H1 (cell line): ENCODE measurements at regions not wholly inside any gene's neighbourhood (a gene's known extent, or its start where the extent isn't known, plus 50 kb on each side); places are given as distances from the start of the nearest gene placed in this dataset.

ENCODE experiments used
- ASH2L ChIP-seq: fragments of 200-600, 300-600 bp; sonication (generic); IDR thresholded peaks from one replicate; pipeline ENCODE4 v1.7.1; 2017; ENCODE audit warnings: low read length
- ATF2 ChIP-seq: IDR thresholded peaks from 2 replicates; pipeline ENCODE4 v1.6.1; 2012; ENCODE audit warnings: low read length, inconsistent platforms
- ATF3 ChIP-seq: IDR thresholded peaks from 2 replicates; pipeline ENCODE4 v1.6.1; 2011; ENCODE audit warnings: low read depth, mild to moderate bottlenecking, low read length; ENCODE audit not compliant: insufficient read depth
- CTBP2 ChIP-seq: IDR thresholded peaks from 2 replicates; pipeline ENCODE4 v1.7.0; 2011; ENCODE audit warnings: borderline replicate concordance, mild to moderate bottlenecking, moderate library complexity, mixed read lengths, low read length; ENCODE audit not compliant: insufficient read depth, insufficient read length
- EP300 ChIP-seq, 2 experiments: IDR thresholded peaks; 1 replicate in 1 of 2; 2 replicates in 1 of 2; pipeline ENCODE4 v1.6.1; 2011 to 2012; ENCODE audit warnings: low read depth in 2 of 2, low read length in 2 of 2, mild to moderate bottlenecking in 2 of 2, borderline replicate concordance in 1 of 2, inconsistent platforms in 1 of 2, moderate library complexity in 1 of 2
- HDAC2 ChIP-seq, 2 experiments: fragments of 300-600 bp in 1 of 2; sonication (generic) in 1 of 2; IDR thresholded peaks; 2 replicates each; pipeline ENCODE4 v1.6.1; 2011 to 2012; ENCODE audit warnings: low read depth in 2 of 2, low read length in 2 of 2, mild to moderate bottlenecking in 2 of 2, moderate library complexity in 2 of 2, borderline replicate concordance in 1 of 2, inconsistent platforms in 1 of 2
- JUN ChIP-seq: IDR thresholded peaks from 2 replicates; pipeline ENCODE4 v1.6.1; 2011; ENCODE audit warnings: low read depth, mild to moderate bottlenecking, improper control_type of control experiment, low read length
- MAX ChIP-seq: IDR thresholded peaks from 2 replicates; pipeline ENCODE4 v1.6.1; 2012; ENCODE audit warnings: inconsistent platforms
- PHF8 ChIP-seq: fragments of 200-600 bp; sonication (generic); conservative IDR thresholded peaks from 2 replicates; pipeline ENCODE4 v1.7.1; 2012; ENCODE audit warnings: low read depth, mild to moderate bottlenecking, inconsistent platforms, low read length, moderate library complexity
- POLR2A ChIP-seq, 2 experiments: IDR thresholded peaks; 1 replicate in 1 of 2; 2 replicates in 1 of 2; pipeline ENCODE4 v1.6.1; 2011; ENCODE audit warnings: low read depth in 2 of 2, low read length in 2 of 2, mild to moderate bottlenecking in 2 of 2; ENCODE audit errors: control extremely low read depth in 1 of 2
- RAD21 ChIP-seq, 2 experiments: IDR thresholded peaks in 1 of 2; conservative IDR thresholded peaks in 1 of 2; 2 replicates each; pipeline ENCODE4 v1.6.1; 2011; ENCODE audit warnings: low read depth in 2 of 2, low read length in 2 of 2, improper control_type of control experiment in 1 of 2, inconsistent platforms in 1 of 2, mild to moderate bottlenecking in 1 of 2, moderate library complexity in 1 of 2
- RBBP5 ChIP-seq: IDR thresholded peaks from 2 replicates; pipeline ENCODE4 v1.7.1; 2012; ENCODE audit warnings: low read depth, mild to moderate bottlenecking, inconsistent platforms, low read length, moderate library complexity, borderline replicate concordance
- TCF12 ChIP-seq: IDR thresholded peaks from 2 replicates; pipeline ENCODE4 v1.6.1; 2011; ENCODE audit warnings: low read depth, mild to moderate bottlenecking, low read length

- TF ChIP-seq POLR2A (IDR thresholded peaks at IDR 0.05; ENCODE audit: control extremely low read depth in 1 of 2, low read depth in 2 of 2, low read length in 2 of 2) (no peak), MAX (peak; percentile 49), PHF8 (no peak), JUN (no peak), EP300 (IDR thresholded peaks at IDR 0.05; ENCODE audit: borderline replicate concordance in 1 of 2, low read depth in 2 of 2, low read length in 2 of 2) (peak in 1 of 2 experiments; percentile 84; a peak in 1 of 3 replicates), CTBP2 (no peak), HDAC2 (IDR thresholded peaks at IDR 0.05; ENCODE audit: borderline replicate concordance in 1 of 2, low read depth in 2 of 2, low read length in 2 of 2) (0 out of 4 replicates have a peak, but pooled peaks of 1 of the 2 experiments have one; percentile 49), RAD21 (IDR thresholded peaks at IDR 0.05 in 1 of 2, conservative IDR thresholded peaks at IDR 0.05 in 1 of 2; ENCODE audit: low read depth in 2 of 2, low read length in 2 of 2) (0 out of 4 replicates have a peak, but pooled peaks of 1 of the 2 experiments have one; percentile 4), TCF12 (peak; percentile 88), RBBP5 (peak; percentile 69; the same call in 1 of the 2 replicates), ASH2L (peak; percentile 90), ATF2 (peak; percentile 88), ATF3 (no peak)
These were observed 285.0 kb upstream of the RGS6 start (continued) for GRCh38 chr14:71647086-71647784.
